HG02973 (cell line): ENCODE measurements at regions not wholly inside any gene's neighbourhood (a gene's known extent, or its start where the extent isn't known, plus 50 kb on each side); places are given as distances from the start of the nearest gene placed in this dataset.
"Not testable (repeated sequence)": the region's sequence is repeated elsewhere in the genome, so short reads cannot be mapped to it uniquely, and the experiment has no call there.

Source experiments
- ATAC-seq: cut with Tn5 transposase; IDR thresholded peaks from one replicate; pipeline ENCODE4 v1.9.1; 2021; ENCODE audit warnings: moderate library complexity; ENCODE audit not compliant: unreplicated experiment

DNA sequence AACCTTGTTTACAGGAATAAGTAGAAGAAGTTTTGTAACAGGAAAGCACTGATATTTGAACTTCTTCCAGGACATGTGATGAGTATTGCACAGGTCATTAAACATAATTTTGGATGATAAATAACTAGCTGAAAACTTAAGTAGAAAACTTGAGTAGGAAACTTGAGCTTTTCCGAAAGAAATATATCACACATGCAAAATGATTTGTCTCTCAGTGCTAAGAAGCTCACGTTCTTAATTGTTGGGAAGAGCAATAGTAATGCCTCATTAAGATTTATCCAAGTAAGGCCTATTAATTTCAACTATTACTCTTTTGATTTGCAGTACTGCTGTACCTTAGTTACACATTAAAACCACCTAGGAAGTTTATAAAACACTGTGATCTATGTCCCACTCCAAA, 1921.9 kb upstream of the LRRTM1 start:
- no peak for ATAC-seq

DNA sequence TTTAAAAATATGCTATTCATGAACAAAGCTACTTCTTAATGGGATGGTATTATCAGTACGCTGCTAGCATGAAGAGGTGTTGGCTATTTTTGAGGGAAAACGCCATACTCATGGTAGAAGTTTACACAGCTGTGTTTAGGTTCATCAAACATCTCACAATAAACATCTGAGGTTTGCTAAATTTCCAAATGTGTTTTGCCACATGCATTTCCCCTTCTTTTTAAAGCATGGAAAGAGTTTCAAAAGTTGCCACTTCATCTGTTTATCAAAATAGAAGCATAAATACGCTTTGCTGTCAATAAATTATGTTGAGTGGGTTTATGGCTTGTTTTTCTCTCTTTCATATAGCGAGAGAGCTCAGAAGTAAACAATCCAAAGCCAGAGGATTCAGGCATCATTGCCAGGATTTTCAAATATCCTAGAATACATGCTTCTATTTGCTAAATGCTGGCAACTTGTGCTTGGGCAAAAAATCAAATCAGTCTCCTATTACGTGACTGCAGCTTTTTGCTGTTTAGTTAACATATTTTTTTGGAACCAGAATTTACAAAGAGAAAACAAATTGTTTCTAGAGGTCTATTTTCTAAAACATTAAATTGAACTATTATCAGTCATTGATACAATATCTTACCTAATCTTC, 1919.9 kb upstream of the LRRTM1 start:
- no peak for ATAC-seq

DNA sequence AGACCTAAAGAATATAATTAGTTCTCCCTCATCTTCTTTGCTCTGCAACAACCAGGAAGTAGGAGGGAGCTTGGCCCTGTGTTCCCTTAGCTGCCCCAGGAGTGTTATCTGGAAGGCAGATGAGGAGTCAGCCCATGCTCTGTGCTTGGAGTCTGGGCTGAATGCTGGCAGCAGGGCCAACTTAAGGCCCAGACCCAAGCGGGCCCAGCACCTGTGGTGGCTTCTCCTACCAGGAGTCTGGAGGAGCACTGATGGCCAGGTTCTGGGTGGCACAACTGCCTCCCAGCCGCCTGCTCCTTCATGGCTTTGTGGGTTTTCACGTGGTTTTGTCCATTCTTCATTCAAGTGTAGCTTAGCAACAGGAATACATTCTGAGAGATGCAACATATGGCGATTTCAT, 1910.7 kb upstream of the LRRTM1 start:
- ATAC-seq = no peak

DNA sequence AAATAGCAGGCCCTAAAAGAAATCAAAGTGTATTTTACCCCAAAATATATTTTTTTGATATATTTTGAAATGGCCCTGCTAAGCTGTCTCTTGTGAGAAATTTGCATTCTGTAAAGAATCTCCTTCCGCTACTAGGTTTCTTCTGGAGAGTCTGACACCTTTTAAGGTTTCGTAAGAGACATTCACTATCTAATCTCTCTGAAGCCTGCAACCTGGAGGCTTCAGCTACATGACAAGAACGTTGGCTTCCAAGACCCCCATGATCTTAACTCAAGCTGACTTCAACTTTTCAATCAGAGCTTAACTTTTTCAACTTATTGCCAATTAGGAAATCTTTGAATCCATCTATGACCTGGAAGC, 1894.9 kb upstream of the LRRTM1 start:
- no peak for ATAC-seq

DNA sequence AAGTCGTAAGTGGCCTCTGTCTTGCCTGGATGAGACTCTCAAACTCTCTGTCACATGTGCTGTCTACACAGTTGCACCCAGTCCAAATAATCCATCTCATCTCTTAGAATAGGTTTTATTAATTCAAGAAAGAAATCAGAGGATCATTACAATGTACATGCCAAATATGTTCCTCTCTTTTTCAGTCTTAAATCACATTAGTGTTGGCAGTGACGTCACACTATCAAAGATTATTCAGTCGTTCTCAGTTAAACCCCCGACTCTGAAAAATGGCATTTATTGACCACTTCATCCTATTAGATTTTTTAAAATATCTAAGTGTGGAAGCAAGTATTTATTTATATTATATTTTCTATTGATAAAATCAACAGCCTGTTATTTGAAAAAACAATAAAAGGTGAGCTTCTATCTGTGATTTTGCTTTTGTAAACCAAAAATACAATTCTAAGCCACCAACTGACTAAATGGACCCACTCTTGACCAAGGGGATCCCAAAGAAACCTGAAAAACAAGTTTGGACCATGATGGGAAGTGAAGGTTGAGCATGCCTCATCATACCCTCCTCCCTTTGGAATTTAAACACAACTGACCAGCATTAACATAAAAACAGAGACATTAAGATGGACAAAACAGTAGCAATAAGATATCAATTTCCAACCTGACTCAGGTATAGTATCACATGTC, 1894.4 kb upstream of the LRRTM1 start:
- no peak for ATAC-seq

DNA sequence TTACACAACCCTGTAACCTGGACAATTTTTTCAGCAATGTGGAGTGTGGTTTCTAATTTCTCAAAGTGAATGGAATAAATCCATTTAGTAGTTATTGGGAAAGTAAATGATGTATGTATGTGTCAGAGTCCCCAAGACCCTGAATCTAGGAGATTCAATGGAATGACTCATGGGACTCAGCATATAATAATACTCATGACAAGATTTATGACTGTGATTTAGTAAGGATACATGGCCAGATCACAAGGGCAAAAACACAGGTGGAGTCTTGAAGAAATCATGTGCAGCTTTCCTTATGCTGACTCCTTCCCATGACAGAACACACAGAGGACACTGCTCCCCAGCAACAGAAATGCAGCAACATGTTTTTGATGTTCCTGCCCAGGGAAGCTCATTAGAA, 1877.7 kb upstream of the LRRTM1 start:
- ATAC-seq = no peak

DNA sequence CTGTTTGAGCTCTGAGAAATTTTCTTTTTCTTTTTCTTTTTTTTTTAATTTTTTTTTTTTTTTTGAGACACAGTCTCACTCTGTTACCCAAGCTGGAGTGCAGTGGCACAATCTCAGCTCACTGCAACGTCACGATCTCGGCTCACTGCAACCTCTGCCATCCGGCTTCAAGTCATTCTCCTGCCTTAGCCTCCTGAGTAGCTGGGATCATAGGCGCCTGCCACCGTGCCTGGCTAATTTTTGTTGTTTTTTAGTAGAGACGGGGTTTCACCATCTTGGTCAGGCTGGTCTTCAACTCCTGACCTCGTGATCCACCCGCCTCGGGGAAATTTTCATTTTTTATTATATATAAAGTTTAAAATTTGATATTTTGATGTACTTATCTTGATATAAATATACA, 1870.7 kb upstream of the LRRTM1 start:
- not testable (repeated sequence) for ATAC-seq

DNA sequence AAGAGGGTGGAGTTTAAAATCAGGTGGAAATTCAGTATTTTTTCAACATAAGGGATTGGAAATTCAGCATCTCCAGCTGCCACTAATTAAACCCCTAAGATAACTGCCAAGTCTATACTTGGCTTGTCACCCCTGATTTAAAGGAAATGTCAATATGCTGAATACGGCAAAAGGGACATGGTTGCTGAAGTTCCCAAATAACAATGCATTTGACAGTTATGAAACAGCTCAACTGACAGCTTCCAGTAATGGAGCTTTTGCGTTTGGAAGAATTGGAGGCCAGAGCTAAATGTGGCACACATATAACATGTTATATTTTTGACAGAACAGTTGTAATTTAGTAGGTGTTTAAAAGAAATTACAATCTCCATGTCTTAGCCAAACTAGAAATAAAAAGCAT, 1867.9 kb upstream of the LRRTM1 start:
- no peak for ATAC-seq

DNA sequence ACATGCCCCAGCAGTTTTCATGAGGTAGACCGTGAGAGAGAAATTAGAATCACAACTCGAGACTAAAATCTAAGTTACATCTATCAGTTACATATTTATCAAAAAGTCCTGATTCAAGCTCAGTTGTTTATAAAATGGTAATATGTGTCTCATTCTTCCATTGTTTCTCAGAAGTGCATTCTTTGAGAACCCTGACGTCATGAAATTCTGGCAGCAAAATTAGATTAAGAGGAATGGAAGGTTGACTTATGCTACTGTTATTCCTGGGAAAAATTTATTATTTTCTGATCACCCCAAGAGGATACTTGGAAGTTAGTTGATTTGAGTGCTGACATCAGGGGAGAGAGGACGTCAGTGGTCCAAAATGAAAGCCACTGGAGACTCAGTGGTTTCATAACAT, 1864.8 kb upstream of the LRRTM1 start:
- no peak for ATAC-seq

DNA sequence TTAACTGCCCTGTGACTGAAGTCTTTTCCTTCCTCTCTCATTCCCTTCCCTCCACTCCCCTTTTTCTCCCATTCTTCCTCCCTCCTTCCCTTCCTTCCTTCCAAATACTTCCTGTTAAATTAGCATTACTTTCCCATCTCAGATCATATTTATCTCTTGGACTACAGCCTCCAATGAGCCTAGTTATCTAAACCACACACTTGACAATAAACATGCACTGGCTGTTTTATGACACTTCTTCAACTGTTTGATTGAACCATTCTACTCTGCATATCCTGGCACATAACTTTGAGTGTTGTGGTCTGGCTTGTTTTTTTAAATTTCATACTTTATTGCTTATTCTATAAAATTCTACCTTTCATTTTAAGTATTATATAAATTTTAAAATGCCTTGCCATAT, 1860.8 kb upstream of the LRRTM1 start:
- no peak for ATAC-seq

DNA sequence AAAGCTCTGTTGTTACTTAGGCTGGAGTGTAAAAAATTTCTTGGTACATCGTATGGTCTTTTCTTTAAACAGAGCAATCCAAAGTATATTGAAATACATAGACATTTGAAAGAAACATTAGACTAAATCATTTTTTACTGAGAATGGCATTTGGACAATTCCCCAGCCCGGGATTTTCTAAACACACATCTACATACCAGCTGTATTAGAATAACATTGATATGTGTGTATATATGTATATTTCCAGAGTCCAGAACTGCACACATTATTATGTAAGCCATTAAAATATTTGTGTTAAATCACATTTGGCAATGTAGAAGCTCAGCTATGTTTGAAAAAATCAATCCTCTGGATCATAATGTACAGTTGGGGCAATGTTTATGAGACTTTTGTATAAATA, 1853.6 kb upstream of the LRRTM1 start:
- ATAC-seq = no peak

DNA sequence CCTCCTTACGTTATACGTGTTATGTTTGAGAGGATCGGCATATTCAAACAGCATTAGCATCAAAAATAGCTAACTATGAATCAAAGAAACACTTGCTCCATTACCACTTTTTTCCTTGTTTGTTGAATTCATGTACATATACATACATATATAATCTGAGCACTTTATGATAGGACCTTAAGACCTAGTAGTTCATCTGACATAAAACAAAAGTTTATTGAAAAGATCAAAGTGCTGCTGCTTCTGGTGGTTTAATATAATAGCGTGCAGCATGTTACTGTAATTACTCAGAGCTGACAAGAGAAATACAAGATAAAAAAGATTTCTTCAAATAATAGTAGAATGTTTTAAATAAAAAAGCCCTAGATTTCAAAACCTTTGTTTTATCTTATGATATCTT, 1850.9 kb upstream of the LRRTM1 start:
- no peak for ATAC-seq

DNA sequence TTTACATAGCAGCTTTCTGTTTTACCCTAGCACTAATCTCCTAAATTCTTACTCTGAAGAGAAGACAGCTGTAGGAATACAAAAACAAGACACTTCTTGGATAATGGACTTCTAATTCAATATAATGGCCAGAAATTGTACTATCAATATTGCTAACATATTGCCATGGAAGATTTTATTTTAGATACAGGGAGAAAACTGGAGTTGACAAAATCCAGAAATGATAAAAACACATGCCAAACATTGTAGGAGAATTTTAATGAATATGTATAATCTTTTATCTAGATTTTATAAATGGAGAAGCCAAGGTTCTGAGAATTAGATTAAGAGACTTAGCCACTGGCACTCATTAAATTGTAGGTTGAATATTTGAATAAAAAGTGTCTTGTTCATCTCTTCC, 1838.8 kb upstream of the LRRTM1 start:
- no peak for ATAC-seq

DNA sequence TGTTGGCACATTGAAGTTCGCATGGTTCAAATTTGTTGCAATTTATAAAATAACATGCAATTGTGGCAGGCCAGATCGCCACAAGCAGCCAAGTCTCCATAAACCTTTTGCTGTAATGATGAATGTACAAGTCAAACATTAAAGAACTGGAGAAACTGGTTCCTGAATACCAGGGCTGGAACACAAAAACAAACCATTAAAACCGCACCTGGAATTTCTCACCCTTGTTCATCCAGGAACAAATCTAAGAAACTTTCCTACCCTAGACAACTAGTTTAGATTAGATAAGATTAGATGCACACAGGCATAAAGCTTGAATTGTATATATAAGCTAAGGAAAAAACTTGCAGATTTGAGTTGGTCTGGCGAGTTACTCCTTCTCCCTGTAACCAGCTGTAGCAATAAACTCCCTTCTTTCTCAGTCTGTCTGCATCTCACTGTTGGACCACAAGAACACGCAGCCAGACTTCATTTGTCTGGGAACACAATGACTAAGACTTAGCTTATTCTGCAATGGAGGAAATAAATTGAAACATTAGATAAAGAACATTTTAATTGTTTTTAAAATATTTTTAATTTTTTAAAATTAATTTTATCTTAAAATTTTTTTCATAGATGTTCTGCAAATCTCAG, 1835.5 kb upstream of the LRRTM1 start:
- no peak for ATAC-seq

DNA sequence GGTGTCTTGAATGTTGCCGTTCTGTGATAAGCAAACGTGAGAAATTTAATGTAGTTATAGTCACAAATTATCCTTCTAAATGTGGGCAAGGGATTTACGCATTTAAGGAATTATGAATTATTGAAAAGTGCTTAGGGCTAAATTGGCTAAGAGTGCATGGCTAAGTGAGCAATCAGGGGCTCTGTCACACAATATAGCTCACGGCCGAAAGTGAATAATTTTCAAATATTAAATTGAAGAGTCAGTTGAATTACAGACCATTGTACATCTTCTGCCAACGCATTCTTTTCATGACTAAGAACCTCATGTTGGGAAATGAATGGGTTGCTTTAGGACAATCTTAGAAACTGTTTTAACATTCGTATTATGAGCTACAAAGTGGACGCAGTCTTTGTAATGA, 1832.9 kb upstream of the LRRTM1 start:
- no peak for ATAC-seq

DNA sequence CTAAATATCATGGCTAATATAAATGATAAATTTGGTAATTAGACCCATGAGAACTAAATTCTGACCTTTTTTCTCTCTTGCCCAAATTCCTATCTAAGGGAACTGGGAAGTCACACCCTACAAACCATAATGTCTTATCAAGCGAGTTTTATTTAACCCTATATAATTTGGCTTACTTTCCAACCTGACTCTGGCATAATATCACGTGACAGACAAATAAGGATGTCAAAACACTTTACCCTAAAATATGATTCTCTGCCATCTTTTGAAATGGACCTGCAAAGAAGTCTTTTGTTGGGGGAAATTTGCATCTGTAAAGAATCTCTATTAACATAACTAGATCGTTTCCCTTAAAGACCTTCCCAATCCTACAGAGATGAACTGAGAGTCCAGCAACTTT, 1823.5 kb upstream of the LRRTM1 start:
- no peak for ATAC-seq

DNA sequence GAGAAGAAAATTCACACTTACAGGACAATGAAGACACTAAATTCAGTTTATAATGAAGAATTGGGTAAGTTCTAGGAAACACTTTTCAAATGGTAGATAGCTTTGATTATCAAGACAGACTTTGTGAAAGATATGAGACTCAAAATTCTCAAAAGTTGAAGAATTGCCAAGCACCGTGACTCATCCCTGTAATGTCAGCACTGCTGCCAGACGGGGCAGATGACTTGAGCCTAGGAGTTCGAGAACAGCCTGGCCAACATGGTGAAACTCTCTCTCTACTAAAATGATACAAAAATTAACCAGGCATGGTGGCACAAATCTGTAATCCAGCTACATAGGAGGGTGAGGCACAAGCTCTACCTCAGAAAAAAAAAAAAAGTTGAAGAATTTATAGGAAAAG, 1820.1 kb upstream of the LRRTM1 start:
- ATAC-seq = no peak

DNA sequence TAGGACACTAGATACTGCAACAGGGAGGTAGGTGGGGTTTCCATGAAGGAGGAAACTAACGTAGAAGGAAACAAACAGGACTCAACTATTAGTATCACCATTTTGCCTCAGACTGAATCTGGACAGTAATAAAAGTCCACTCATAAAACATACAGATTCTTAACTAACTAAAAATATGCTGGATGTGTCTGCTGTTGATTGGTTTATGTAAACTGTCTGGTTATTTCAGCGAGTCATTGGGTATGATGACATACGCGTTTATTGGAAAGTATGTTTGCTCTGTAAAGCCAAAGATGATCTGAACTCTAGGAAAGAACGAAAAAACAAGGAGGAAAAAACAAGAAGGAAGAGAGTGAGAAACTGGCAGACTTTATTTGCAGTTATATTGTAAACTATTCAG, 1816.1 kb upstream of the LRRTM1 start:
- no peak for ATAC-seq

DNA sequence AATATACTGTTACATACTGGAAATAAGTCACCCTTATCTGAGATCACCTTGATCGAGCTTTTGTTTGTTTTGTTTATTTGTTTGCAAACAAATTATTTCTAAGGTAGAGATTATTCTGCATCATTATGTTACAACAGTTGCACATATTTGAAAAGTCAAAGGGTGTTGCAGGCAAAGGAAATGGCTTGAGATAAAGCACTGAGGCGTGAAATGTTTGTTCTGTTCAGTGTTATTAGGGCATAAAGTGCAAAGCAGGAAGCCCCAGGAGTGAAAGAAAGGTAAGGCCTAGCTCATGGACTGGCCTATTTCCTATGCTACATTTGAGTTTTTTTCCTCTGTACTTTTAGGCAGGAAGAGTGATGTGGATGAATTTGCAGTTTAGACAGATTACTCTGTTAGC, 1815.6 kb upstream of the LRRTM1 start:
- ATAC-seq = no peak

DNA sequence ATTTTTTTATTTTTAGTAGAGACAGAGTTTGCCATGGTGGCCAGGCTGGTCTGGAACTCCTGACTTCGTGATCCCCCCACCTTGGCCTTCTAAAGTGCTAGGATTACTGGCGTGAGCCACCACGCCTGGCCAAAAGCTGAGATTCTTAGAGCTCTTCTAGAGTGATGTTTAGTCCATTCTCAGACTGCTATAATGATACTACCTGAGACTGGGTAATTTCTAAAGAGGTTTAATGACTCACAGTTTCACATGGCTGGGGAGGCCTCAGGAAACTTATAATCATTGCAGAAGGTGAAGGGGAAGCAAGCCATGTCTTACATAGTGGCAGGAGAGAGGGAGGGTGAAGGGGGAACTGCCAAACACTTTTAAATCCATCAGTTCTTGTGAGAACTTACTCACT, 1804.9 kb upstream of the LRRTM1 start:
- no peak for ATAC-seq

DNA sequence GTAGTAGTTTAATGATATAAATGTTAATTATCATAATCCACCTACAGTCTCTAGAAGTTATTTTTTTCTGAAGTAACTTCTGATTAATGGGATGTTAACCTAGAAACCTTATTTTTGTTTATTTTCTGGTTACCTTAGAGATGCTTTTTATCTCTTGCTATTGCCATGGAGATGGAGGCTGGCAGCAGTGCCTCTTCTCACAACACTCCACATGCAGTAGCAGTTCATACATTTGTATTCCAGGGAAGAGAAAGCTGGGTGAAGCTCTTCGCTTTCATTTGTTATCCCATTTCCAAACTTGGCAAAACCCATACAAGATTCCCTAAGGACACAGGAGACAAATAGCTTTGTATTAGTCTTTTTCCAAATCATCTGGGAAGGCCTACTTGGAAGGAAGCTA, 1794.1 kb upstream of the LRRTM1 start:
- no peak for ATAC-seq

DNA sequence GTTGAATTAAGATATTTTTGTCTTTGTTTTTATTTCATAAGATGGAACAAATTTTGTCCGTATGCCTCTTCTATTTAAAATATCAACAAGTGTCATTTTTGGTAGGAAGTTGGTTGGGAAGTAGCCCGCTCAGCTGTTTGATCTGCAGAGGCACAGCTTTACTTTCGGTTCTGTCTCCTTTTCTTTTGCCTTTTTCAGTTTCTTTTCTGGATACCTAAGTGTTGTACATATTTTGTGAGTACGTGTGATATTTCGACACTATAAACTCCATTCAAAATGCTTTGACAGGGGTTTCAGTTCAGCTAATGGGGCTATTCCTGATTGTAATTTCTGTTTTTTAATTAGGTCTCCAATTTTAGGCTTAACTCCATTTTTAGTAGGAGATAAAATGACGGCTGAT, 1785.0 kb upstream of the LRRTM1 start:
- ATAC-seq = no peak
